SJCRH30 (cell line): ENCODE measurements at regions not wholly inside any gene's neighbourhood (a gene's known extent, or its start where the extent isn't known, plus 50 kb on each side); places are given as distances from the start of the nearest gene placed in this dataset.

ENCODE experiments used
- DNase-seq, 2 experiments: peaks; one replicate each; pipeline ENCODE4 v3.0.0-alpha.2; 2015 to 2020
- H3K27ac ChIP-seq: fragments of 250-450 bp; sonication (Bioruptor Pico); 2 replicates; pipeline ENCODE4 v1.5.1; 2020; ENCODE audit warnings: mild to moderate bottlenecking, moderate library complexity
- H3K27me3 ChIP-seq: fragments of 250-450 bp; sonication (Bioruptor Pico); 2 replicates; pipeline ENCODE4 v1.5.1; 2020; ENCODE audit warnings: mild to moderate bottlenecking, moderate library complexity
- H3K36me3 ChIP-seq: fragments of 250-450 bp; sonication (Bioruptor Pico); 2 replicates; pipeline ENCODE4 v1.5.1; 2020; ENCODE audit warnings: mild to moderate bottlenecking, moderate library complexity
- H3K4me1 ChIP-seq: fragments of 250-450 bp; sonication (Bioruptor Pico); 2 replicates; pipeline ENCODE4 v1.5.1; 2020; ENCODE audit warnings: mild to moderate bottlenecking, moderate library complexity
- H3K4me3 ChIP-seq: fragments of 250-450 bp; sonication (Bioruptor Pico); 2 replicates; pipeline ENCODE4 v1.5.1; 2020; ENCODE audit warnings: mild to moderate bottlenecking, moderate library complexity
- H3K9me3 ChIP-seq: fragments of 250-450 bp; sonication (Bioruptor Pico); replicated peaks from 2 replicates; pipeline ENCODE4 v1.5.1; 2020; ENCODE audit warnings: mild to moderate bottlenecking, moderate library complexity

DNA sequence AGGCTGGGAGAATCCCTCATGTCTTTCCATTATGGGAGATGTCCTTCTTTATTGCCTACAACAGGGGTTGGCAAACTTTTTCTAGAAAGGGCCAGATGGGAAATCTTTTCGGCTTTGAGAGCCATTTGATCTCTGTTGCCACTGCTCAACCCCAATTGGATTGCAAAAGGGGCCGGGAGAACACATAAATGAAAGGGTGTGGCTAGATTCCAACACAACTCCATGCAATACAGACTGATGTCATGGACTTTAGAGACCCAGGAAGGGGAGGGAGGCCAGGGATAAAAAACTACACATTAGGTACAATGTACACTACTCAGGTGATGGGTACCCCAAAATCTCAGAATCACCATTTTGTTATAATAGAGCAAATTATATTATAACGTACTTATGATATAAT lies 97.6 kb upstream of the SIM2 start:
- Histone ChIP-seq H3K36me3 (no peaks in the 10 kb centered on the region), H3K27ac (no peak overlapping the region), H3K4me1 (no peaks in the 10 kb centered on the region), H3K9me3 (no peaks in the 10 kb centered on the region), H3K27me3 (no peaks in the 10 kb centered on the region), H3K4me3 (no peak overlapping the region)
- no peak for DNase-seq

- Histone ChIP-seq H3K4me3 (no peak overlapping the region), H3K9me3 (no peaks in the 10 kb centered on the region), H3K36me3 (no peaks in the 10 kb centered on the region), H3K27ac (no peak overlapping the region), H3K27me3 (no peaks in the 10 kb centered on the region), H3K4me1 (no peaks in the 10 kb centered on the region)
- DNase-seq = no peak
These were observed 96.2 kb upstream of the SIM2 start for GRCh38 chr21:36602735-36603134.

DNA sequence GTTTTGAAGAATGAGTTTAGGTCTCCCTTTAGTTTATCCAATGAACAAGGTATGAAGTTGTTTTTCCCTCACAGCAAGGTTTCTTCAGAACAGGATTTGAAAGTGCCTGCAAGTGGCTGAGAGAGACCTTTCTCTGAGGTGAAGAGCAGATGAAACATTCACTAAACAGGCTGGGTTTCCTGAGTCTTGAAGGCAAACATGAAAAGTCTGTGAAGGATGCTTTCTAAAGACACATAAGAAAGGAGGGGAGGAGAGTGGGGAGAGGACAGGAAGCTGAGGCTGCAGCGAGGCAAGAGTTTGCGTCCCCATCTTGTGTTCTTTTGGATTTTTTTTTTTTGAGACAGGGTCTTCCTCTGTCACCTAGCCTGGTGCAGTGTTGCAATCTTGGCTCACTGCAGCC lies 95.7 kb upstream of the SIM2 start:
- no peaks in the 10 kb centered on the region for H3K27me3 ChIP-seq
- H3K9me3 ChIP-seq = no peaks in the 10 kb centered on the region
- DNase-seq = no peak
- H3K36me3 ChIP-seq = no peaks in the 10 kb centered on the region
- H3K4me3 ChIP-seq = no peak overlapping the region
- no peak overlapping the region for H3K27ac ChIP-seq
- H3K4me1 ChIP-seq = no peaks in the 10 kb centered on the region

DNA sequence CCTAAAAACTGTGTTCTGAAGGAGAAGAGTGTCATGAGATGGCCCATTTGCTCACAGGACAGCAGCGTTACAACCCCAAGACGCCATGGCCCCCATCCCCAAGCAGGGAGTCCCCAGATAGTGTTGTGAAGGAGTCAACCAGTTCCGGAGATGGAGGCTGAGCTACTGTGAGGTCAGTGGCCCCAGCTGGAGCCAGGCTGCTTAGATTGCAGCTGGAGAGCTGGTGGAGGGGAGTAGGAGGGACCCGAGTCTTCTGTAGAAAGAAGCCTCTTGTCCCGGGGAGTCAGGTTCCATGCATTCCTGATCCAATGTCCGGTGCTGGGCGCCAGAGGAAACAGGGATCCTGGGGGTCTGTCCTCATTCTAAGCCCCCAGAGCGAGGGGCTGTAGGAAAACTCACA lies 93.5 kb upstream of the SIM2 start:
- Histone ChIP-seq H3K27me3 (no peaks in the 10 kb centered on the region), H3K4me1 (no peaks in the 10 kb centered on the region), H3K9me3 (no peaks in the 10 kb centered on the region), H3K4me3 (no peak overlapping the region), H3K36me3 (no peaks in the 10 kb centered on the region), H3K27ac (no peak overlapping the region)
- no peak for DNase-seq

DNA sequence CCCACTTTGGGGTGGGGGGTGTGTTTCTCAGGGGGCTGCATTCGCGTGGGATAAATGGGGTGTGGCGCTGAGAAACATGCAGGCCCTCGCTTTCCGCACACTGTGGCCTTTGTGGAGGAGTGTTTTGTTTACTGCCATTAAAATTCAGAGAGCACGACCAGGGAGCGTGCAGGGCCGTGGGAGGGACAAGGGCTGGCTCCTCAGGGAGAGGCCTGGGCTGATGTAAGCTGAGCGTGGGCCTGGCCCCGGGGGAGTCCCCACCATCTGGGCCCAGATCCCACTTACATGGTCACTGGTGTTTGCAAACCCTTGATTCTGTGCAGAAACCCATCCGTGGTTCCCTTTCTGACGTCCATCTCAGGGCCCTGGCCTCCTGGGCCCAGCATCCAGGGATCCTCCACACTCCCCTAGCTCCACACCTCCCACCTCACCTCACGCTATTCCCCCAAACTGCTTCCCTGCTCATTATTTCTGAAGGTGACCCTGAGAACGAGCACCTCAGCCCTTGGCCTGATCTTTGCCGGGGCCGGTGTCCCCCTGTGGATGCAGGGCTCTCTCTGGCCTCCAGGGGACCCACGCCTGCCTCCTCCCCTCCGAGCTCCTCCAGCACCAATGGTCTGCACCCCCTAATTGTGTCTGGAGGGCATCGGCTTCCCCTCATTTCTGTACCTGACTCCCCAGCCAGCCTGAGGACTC lies 92.5 kb upstream of the SIM2 start:
- no peak for DNase-seq
- Histone ChIP-seq H3K4me3 (no peak overlapping the region), H3K4me1 (no peaks in the 10 kb centered on the region), H3K9me3 (no peaks in the 10 kb centered on the region), H3K36me3 (no peaks in the 10 kb centered on the region), H3K27ac (no peak overlapping the region), H3K27me3 (no peaks in the 10 kb centered on the region)

- Histone ChIP-seq H3K4me1 (no peaks in the 10 kb centered on the region), H3K4me3 (no peak overlapping the region), H3K9me3 (no peaks in the 10 kb centered on the region), H3K27me3 (0 out of 2 replicates have a peak, but pooled peaks cover 2% of the 10 kb centered on the region), H3K27ac (no peak overlapping the region), H3K36me3 (no peaks in the 10 kb centered on the region)
- no peak for DNase-seq
These were observed 92.0 kb upstream of the SIM2 start for GRCh38 chr21:36606983-36607325.

DNA sequence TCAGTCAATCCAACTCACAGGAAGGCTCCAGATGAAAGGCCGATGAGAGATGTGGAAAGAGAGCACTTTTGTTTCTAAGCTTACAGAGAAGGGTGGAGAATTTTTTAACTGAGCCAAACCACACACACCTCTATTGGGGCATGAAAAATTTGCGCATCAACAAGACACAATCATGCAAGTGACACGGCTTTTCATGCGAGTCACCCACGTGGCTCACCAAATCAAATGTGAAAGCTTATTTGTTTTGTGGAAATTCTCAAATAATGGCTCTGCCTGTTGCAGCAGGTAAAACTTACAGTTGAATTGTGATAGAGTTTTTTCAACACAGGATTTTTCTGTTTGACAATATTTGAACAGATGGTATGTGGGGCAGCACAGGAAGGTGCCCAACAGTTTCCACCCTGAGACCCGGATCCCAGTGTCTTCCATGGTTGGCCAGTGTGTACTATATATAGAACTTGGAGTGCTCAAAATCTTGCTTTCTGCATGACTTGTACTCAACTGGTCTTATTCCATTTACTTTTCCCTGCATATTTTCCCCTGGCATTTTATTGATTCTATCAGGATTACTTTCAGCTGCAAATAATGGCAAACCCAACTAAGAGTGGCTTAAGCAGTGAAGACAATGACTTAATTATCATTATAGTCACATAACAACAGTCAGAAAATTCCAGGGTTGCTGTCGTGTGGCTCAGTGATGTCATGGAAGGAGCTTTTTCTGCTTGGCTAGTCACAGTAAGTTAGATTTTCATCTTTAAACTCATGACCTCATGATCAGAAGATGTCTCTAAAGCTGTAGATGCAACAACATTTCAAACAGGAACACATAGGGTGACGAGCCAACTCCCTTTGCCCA lies 90.6 kb upstream of the SIM2 start:
- H3K4me3 ChIP-seq = no peak overlapping the region
- no peaks in the 10 kb centered on the region for H3K36me3 ChIP-seq
- no peak for DNase-seq
- 0 out of 2 replicates have a peak, but pooled peaks cover 2% of the 10 kb centered on the region for H3K27me3 ChIP-seq
- H3K4me1 ChIP-seq = no peaks in the 10 kb centered on the region
- no peak overlapping the region for H3K27ac ChIP-seq
- no peaks in the 10 kb centered on the region for H3K9me3 ChIP-seq

- no peak overlapping the region for H3K4me3 ChIP-seq
- 0 out of 2 replicates have a peak, but pooled peaks cover 2% of the 10 kb centered on the region for H3K27me3 ChIP-seq
- no peaks in the 10 kb centered on the region for H3K36me3 ChIP-seq
- H3K27ac ChIP-seq = no peak overlapping the region
- DNase-seq = no peak
- no peaks in the 10 kb centered on the region for H3K4me1 ChIP-seq
- no peaks in the 10 kb centered on the region for H3K9me3 ChIP-seq
These were observed 90.1 kb upstream of the SIM2 start for GRCh38 chr21:36608897-36609225.

DNA sequence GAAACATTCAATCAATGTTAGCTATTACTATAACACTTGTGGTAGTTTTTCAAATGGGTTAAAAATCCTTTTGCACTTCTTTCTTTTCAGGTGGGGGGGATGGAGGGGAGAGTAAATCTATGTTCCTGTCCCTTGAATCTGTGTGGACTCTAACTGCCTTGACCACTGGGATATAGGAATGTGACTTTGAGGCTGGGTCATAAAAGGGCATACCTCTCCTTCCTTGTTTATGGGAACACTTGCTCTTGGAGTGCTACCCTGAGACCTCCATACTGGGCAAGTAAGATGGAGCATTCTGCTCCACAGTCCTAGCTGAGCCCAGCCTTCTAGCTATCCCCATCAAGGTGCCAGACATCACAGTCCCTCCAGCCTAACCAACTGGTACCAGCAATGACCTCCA lies 89.3 kb upstream of the SIM2 start:
- Histone ChIP-seq H3K36me3 (no peaks in the 10 kb centered on the region), H3K9me3 (no peaks in the 10 kb centered on the region), H3K27me3 (0 out of 2 replicates have a peak, but pooled peaks cover 2% of the 10 kb centered on the region), H3K27ac (no peak overlapping the region), H3K4me1 (no peaks in the 10 kb centered on the region), H3K4me3 (no peak overlapping the region)
- no peak for DNase-seq

DNA sequence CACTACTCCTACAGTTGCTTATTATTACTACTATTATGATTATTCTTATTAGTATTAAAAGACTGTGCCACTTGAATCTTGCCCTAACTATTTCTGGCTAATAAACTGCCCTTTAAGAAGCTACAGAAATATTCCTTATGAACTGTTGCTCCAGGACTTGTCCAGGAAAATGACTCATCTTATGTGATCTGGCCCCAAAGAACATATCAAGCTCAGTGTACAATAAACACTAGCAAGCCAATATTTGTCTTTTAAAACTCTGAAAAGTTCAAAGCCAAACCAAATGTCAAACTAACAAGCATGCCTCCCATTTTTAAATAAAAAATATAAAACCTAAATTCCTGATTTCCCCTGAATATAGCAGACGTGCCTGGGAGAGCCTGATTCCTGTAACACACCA lies 88.7 kb upstream of the SIM2 start:
- DNase-seq = no peak
- Histone ChIP-seq H3K36me3 (no peaks in the 10 kb centered on the region), H3K27ac (no peak overlapping the region), H3K4me3 (no peak overlapping the region), H3K27me3 (0 out of 2 replicates have a peak, but pooled peaks cover 2% of the 10 kb centered on the region), H3K4me1 (no peaks in the 10 kb centered on the region), H3K9me3 (no peaks in the 10 kb centered on the region)

DNA sequence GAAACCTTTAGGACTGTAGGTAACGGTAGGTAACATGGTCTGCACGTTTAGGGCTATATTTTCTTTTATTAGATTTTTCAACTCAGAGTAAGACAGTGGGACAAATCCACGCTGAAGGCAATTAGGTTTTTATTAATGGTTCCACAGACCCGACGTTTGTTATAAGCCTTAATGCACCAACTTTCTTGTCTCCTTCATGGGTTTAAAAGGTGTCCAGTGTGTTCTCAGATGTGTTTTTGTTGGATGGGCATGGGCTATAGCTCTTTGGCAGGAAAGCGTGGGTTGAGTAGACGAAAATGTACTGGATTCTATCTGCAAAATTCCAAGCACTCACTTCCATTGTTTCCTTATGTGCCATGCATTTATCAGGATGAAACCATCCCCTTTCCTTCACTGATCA lies 88.0 kb upstream of the SIM2 start:
- Histone ChIP-seq H3K36me3 (no peaks in the 10 kb centered on the region), H3K4me1 (no peaks in the 10 kb centered on the region), H3K4me3 (no peak overlapping the region), H3K27me3 (0 out of 2 replicates have a peak, but pooled peaks cover 2% of the 10 kb centered on the region), H3K9me3 (no peaks in the 10 kb centered on the region), H3K27ac (no peak overlapping the region)
- no peak for DNase-seq

GRCh38 chr21:36611379-36611778 lies 87.5 kb upstream of the SIM2 start:
- H3K27ac ChIP-seq = no peak overlapping the region
- H3K27me3 ChIP-seq = 0 out of 2 replicates have a peak, but pooled peaks cover 2% of the 10 kb centered on the region
- H3K4me1 ChIP-seq = no peaks in the 10 kb centered on the region
- no peak for DNase-seq
- H3K36me3 ChIP-seq = no peaks in the 10 kb centered on the region
- no peak overlapping the region for H3K4me3 ChIP-seq
- no peaks in the 10 kb centered on the region for H3K9me3 ChIP-seq

GRCh38 chr21:36613059-36613458 lies 85.9 kb upstream of the SIM2 start:
- no peaks in the 10 kb centered on the region for H3K4me1 ChIP-seq
- 0 out of 2 replicates have a peak, but pooled peaks cover 2% of the 10 kb centered on the region for H3K27me3 ChIP-seq
- H3K9me3 ChIP-seq = no peaks in the 10 kb centered on the region
- H3K36me3 ChIP-seq = no peaks in the 10 kb centered on the region
- no peak for DNase-seq
- H3K27ac ChIP-seq = no peak overlapping the region
- H3K4me3 ChIP-seq = no peak overlapping the region

DNA sequence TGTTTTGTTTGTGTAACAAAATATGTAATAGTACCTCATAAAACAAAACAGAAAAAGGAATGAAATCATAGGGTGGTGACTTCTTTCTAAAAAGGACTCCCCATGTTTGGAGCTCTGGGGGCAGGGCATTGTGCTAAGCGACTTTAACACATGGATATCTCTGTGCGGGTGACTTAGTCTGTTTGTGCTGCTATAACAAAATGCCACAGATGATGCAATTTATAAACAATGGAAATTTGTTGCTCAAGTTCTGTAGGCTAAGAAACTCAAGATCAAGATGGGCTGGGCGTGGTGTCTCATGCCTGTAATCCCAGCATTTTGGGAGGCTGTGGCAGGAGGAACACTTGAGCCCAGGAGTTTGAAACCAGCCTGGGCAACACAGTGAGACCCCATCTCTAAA lies 85.4 kb upstream of the SIM2 start:
- no peak for DNase-seq
- Histone ChIP-seq H3K27me3 (0 out of 2 replicates have a peak, but pooled peaks cover 2% of the 10 kb centered on the region), H3K4me3 (no peak overlapping the region), H3K4me1 (no peaks in the 10 kb centered on the region), H3K9me3 (no peaks in the 10 kb centered on the region), H3K27ac (no peak overlapping the region), H3K36me3 (no peaks in the 10 kb centered on the region)

GRCh38 chr21:36615274-36615964 lies 83.5 kb upstream of the SIM2 start:
- Histone ChIP-seq H3K4me1 (no peaks in the 10 kb centered on the region), H3K9me3 (0 out of 2 replicates have a peak, but pooled peaks cover 2% of the 10 kb centered on the region), H3K27me3 (0 out of 2 replicates have a peak, but pooled peaks cover 2% of the 10 kb centered on the region), H3K4me3 (no peak overlapping the region), H3K27ac (no peak overlapping the region), H3K36me3 (no peaks in the 10 kb centered on the region)
- DNase-seq = peak in 1 of 2 experiments; percentile 20
